ENCODE measurements at regions not wholly inside any gene's neighbourhood (a gene's known extent, or its start where the extent isn't known, plus 50 kb on each side); places are given as distances from the start of the nearest gene placed in this dataset.
A peak's percentile ranks its signal among the peaks of the same experiment; 100 is the strongest.

DNA sequence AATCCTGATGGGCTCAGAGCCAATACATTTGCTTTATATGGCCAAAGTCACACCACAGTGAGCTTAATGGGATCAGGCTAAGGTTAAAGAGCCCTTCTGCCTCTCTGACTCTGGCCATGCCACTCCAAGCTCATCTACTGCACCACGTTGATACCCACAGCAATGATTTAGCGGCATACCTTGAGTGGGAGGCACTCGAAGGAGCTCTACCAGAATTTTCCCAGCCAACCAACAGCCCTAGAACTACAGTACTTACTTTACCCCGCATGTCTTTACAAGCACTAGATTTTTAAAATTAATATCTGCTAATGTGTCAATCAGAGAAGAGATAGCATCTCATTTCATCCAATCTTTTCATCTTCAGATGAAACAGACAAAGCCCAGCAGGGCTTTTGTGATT is 300.5 kb downstream of the GRIN2B start:
- no peak for DNase-seq (ENCODE audit: low spot score)

DNA sequence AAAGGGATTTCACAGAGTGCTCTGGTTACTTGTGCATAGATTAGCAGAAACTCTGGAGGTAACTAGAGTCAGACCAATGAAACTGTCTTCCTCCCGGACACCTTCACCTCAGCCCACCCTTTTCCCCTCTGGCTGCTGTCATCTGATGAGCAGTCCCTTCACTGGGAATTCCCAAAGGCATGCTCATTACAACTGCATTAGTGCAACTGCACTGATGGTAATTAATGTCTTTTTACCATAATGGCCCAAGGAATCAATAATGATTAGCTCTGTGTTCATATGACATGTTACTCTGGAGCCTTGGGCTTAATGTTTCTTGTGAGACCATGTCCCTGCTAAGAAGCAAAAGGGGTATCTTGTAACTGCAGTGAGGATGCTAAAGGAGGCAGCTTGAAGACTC is 304.5 kb downstream of the GRIN2B start:
- no peak for DNase-seq (ENCODE audit: low spot score)

DNA sequence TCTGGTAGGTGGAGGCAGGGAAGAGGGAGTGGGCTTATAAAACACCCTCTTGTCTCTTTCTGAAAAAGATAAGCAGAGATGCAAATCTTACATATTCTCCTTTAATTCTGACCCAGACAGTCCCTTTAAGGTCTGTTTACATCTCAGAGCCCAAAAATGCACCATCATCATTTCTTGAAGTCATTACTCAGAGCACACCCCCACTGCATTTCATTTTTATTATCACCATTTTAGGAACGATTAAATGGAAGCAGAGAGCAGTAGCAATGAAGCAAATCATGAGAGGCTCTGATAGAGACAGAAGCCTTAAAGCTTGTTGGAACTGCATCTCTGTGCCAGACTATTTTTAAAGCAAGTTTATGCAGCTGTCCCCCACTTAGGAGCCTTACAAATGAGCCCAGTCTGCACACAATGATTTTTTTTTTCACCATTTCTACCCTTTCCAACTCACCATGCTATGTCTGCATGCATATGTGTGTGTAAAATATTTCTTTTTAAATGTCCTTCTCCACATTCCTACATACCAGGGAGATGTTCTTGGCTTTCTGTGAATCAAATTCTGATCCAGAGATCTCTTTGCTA is 311.0 kb downstream of the GRIN2B start:
- DNase-seq (ENCODE audit: low spot score) = no peak

DNA sequence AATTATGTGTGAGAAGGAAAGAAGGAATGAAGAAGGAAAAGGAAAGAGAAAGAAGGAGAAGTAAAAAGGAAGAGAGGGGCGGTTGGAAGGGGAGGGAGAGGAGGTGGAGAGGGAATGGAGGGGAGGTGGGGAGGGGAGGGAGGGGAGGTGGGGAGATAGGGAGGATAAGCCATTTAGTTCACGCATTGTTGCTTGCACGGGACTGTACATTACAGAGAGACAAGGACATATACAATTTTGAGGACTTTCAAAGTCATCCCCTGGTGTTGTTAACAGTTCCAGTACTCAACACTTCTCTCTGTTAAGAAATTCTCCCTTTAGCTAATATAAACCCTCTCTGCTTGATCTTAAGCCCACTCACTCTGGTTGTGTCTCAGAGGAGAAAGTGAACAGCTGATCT is 312.5 kb downstream of the GRIN2B start:
- no peak for DNase-seq (ENCODE audit: low spot score)

DNA sequence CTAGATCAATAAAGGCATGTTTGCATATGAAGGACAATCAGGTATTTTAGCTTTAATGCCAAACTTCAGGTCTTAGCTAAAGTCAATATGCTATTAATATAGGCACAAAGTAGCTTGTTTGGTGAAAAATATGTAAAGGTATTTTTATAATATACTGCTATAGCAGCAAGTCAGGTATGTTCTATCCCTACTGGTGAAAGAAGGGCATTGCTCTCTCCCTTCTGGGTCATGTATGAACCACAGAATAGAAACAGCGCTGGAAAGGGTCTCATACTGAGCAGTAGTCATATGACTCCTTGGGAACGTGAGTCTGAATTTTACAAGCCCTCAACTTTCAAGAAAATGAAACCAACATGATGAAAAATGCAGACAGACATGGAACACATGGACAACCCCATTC is 314.6 kb downstream of the GRIN2B start:
- no peak for DNase-seq (ENCODE audit: low spot score)

DNA sequence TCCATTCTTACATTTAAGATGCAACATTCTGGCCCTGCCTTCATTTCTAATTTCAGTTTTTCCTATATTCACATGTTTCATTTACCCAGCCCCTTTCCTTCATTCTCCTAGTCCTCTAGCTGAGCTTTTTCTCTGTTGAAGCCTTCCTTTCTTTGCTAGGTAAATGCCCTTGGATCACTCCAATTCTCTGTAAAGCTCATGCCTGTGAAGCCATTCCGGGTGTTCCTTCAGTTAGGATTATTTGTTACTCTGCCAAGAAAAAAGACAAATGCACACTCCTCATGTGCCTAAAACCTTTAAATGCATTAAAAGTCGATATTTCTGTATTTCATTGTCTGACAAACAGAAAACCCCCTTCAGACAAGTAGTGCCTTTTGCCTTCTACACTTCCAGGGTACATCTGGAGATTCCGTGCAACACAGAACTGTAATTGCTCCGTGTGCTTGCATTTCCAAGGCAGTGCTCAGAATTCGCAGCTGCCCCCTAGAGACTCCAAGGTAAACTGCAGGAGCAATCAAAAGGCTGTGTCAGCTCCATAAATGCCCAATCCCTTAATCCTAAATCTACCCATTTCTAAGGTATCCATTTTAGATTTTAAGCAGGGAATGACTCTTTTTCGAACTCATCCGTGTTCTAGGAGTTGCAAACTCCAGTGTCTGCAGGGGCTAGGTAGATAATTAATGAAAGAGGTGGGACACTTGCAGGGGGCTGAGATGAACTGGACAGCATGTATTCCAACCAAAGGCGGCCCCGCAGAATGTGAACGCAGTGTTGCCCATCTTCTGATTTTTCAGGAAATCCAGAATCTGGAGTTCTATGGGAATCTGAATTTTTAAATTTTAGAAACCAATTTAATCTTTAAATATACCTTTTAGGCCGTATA is 320.2 kb downstream of the GRIN2B start:
- DNase-seq (ENCODE audit: low spot score) = peak; percentile 74

DNA sequence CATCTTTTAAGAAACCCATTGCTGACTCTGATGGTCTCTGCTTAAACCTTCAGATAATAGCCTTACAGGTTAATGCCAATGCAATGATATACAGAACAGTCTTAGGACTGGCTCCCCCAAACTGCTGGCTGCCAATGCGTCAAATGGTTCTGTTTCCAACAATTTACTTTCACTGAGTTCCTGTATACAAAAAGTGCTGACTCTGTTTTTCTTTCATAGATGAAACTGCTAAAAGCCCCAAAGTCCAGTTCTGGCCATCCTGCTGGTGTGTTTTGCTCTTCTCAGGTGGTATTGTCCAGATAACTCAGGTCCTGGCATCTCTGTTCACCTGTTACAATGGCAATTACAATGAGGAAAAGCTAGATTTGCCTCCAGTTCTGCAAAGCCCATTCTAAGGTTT is 326.9 kb downstream of the GRIN2B start:
- DNase-seq (ENCODE audit: low spot score) = no peak

DNA sequence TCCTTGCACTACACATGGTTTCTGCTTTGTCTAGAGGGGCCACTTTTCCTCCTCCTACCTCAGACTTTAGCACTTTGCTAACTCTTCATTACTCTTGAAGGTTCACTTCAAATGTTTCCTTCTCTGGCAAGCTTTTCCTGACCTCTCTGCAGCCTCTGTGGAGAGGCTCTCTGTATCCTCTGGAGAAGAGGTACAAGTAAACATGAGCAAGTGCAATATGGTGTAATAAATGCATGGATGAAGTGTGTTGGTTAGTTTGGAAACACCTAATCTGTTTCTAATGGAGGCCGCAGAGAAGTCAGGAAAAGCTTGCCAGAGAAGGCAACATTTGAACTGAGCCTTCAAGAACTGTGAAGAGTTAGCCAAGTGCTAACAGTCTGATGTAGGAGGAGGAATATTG is 329.3 kb downstream of the GRIN2B start:
- DNase-seq (ENCODE audit: low spot score) = no peak

DNA sequence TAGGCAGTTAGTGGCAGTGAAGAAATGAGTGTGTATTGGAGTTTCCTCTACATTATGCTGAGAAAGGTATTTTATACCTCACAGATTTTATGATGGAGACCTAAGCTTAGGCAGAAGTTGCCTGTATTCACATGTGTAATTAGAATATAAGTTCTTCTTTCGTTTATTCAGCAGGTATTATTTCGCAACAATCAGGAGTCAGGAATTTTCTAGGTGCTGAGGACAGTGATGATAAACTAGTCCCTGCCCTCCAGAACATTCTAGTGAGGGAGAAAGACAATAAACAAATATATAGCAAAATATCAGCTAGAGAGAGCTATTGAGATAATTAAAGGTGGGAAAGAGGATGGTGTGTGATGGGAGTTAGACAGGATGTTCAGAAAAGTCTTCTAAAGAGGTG is 345.7 kb downstream of the GRIN2B start:
- DNase-seq (ENCODE audit: low spot score) = no peak

DNA sequence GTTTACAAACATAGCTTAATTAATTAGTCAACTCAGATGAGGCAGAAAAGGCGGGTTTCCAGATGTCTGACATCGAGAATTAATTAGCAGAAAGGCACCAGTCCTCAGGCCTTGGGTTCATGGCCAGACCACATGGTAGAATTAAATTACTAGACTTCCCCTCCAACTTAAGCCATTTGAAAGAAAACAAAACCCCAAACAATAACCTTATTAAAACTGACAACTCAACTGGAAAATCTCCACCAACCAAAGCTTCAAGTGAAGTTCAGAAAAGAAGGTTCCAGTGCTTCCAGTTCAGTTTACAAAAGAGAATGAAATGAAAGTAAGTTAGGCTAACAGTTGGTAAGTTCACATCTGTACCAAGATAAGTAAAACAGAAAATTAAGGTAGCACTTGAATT is 349.5 kb downstream of the GRIN2B start:
- DNase-seq (ENCODE audit: low spot score) = no peak

DNA sequence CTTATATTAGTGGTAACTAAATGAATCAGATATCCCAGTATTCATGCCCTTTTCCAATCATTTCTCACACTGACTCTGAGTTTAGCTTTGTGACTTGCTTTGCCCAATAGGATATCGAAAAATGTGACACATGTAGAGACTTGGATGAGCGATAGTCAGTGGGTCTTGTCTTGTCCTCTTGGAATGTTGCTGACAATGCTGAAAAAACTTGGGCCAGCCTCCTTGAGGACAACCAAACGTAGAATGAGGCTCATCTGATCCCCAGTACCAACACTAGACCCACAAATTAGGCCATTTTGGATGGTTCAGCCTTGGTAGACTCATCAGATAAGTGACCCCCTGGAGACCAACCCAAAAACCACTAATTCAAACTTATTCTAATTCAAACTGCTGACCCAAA is 351.0 kb downstream of the GRIN2B start:
- no peak for DNase-seq (ENCODE audit: low spot score)

DNA sequence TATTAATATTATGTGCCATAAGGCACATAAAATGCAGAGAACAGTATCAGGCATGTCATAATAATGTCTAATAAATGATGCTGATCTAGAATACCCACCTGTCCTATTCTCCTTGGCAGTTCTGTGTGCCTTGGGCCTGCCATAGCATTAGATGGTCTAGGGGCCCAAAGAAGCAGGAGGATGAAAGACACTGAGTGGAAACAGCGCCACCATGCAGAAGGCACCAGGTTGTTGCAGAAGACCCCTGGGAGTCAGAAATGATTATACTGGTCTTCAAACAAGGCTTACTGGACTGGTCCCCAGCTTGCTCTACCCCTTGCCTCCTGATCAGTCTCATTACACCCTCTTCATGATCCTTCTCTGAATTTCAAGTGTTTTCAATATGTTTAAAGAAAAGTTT is 353.3 kb downstream of the GRIN2B start:
- DNase-seq (ENCODE audit: low spot score) = no peak

DNA sequence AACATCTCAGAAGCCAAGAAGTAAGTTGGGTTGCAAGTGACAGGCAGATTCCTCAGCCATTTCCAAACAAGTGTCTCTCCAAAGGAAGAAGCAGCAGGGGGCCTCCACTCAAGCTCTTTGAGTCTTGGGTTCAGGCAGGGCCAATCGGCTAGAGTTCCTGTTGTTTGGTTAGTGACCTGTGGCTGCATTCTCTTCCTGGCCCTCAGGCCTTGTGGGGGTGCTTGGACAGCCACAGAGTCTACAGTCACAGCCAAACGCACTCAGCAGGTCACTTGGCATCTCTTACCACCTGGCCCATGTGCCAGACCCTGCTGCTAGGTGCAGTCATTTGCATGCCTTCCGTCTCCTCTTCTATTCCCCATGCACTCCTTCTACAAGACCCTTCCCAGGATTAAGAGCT is 353.9 kb downstream of the GRIN2B start:
- DNase-seq (ENCODE audit: low spot score) = no peak

DNA sequence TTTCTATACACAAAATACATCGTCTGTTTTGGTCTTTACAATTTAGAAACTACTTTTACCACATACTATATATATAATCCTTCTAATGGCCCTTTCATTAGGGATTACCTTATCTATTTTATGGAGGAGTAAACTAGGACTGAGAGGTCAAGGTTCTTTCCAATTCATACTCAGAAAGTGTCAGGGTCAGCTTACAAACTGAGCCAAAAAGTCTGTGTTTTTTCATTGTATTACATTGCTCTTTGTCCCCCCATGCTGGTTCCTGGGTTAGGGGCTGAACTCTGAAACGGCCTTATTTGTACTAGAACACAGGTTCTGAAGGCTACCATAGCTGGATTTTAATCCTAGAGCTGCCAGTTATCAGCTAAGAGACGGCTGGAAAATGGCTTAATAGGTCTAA is 368.1 kb downstream of the GRIN2B start:
- no peak for DNase-seq (ENCODE audit: low spot score)

DNA sequence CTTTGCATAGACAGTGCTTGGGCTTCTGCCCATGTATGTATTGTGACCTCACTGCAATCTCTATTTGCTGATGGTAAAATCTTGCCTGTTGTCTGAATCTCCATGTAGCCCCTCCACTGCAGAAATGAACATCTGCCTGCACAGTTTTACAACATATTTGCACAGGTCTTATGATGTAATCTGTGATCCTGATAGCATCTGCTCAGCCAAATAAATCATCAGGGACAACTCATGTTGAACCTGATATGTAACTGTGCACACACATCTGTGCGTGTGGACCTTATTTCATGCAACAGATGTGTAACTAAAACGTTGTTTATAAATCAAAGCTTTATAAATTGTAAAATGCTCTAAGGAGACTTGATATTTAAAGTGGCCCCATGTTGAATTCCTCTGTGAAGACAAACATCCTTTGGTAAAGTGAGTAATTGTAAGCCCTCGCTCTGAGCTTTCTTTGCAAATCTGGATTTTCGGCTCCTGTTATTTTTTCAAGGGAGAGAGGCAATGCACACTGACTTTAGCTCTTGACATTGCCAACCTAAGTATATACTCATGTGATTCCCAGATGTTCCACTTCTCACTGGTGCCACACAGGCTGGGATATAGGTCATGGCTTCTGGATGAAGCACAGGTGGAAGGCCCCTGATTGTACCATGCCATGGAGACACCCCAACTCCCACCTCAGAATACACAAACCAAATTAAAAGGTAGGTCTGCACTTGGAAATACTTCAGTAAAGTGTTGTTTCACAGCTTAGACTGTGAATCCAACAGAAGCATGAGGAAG is 371.3 kb downstream of the GRIN2B start:
- no peak for DNase-seq (ENCODE audit: low spot score)

DNA sequence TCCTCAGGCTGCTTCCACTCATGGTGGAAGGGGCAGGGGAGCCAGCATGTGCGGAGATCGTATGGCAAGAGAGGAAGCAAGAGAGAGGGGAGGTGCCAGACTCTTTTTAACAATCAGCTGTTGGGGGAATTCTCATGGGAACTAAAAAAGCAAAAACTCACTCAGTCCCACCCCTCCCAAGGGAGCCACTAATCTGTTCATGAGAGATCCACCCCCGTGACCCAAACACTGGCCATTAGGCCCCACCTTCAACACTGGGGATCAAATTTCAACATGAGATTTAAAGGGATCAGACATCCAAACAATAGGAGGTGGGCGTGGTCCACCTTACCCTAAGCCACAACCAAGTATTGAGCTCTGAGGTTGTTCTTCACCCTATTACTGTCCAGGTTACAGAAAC is 375.1 kb downstream of the GRIN2B start:
- no peak for DNase-seq (ENCODE audit: low spot score)

DNA sequence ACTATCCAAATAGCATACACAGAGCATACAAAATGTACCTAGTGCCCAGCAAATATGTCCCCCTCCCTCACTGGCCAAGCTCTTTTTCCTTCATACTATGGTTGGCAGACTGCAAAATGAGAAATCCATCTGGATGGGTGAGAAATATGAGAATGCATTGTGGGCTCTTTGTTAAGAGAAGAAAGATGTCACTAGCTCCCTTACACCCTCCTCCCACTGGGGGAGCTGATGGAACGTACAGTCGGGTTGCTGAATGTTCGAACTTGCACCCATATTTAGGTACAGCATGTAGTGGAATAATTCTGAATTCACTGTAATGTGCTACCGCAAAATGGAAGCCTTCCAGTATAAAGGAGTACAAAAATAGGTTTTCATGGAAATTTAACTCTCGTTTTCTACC is 377.4 kb downstream of the GRIN2B start:
- no peak for DNase-seq (ENCODE audit: low spot score)

DNA sequence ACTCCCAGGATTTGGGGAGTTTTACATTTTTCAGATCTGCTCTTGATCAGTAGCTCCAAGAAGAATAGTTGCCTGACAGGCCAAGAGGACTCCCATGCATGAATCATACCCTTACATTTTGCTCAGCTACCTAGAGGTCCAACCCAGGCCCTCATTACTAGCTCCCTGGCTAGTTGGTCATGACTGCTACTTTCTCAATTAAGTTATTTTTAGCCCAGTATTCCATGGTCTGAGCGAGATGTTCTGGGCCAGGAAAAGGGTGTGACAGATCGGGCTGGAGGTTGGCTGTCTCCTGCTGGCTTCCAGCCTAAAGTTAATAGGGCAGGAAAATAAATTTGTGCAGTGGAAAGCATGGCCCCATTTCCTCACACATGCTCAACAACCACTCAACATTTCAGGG is 379.2 kb downstream of the GRIN2B start:
- no peak for DNase-seq (ENCODE audit: low spot score)

DNA sequence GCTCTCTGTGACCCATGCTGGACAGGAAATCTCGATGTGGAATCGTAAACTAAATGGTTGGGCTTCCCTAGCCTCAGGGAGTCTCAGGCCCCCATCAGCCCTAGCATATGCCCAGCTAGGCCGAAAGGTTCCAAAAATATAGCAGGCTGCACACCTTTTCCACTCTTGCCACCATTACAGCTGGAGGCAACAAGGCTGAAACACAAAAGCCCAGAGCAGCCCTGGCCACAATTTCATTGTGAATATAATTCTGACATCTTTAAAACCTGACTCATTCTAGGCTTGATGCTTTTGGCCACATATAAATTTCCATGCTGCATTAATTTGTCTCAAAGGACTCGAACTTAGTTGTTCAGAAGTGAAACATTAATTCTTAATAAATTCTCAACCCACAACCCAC is 382.2 kb downstream of the GRIN2B start:
- no peak for DNase-seq (ENCODE audit: low spot score)

DNA sequence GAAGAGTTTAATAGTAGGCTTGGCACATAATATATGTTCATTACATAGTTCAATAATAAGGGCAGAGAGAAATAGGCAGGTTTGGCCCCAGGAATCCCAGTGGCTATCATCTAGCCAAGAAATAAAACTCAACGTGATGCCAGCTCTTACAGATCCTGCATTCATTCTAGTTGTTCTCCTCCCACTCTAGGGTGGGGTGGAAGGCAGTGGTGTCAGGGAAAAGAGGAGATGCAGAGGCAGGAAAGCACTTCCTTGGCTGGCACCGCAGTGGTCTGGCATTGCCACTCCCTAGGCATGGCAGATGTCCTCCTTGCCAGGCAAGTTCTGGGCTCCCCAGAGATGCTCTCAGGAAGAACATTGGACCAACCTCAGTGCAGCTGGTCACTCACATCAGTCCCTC is 383.6 kb downstream of the GRIN2B start:
- no peak for DNase-seq (ENCODE audit: low spot score)

DNA sequence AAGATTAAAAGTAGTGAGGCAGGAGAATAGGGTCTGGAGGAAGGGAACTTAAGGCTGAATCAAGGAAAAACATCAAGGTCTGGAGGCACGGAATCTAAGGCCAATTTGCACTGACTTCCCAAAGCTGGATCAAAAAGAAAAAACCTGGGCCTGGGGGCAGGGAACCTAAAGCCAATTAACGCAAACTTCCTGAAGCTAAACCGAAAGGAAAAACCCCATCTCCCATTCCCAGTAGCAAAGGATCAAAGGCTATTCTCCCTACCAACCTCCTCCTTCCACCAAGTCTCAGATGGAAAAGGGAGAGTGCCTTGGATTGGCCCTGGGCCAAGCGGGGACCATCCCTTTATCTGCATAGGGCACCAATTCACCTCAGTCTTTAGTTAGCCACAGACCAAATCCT is 384.2 kb downstream of the GRIN2B start:
- no peak for DNase-seq (ENCODE audit: low spot score)

DNA sequence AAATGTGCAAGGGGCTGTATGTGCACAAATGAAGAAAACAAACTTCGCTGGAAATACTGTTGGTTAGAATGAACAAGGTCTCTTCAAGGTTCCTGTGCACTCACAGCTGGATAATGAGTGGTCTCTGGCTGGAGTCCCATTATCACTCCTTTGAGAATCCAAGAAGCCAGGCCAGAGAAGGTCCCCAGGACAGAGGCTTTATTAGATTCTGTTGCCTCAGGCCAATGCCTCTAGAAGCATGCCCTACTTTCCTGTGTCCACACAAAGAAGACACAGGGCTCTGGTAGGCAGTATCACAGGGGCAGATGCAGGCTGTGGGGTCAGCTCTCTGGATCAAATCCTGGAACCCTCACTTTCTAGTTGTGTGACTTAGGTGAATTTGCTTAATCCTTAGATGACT is 384.7 kb downstream of the GRIN2B start:
- no peak for DNase-seq (ENCODE audit: low spot score)

Data from LoVo (cell line).